ENCODE measurements at regions not wholly inside any gene's neighbourhood (a gene's known extent, or its start where the extent isn't known, plus 50 kb on each side); places are given as distances from the start of the nearest gene placed in this dataset.

DNA sequence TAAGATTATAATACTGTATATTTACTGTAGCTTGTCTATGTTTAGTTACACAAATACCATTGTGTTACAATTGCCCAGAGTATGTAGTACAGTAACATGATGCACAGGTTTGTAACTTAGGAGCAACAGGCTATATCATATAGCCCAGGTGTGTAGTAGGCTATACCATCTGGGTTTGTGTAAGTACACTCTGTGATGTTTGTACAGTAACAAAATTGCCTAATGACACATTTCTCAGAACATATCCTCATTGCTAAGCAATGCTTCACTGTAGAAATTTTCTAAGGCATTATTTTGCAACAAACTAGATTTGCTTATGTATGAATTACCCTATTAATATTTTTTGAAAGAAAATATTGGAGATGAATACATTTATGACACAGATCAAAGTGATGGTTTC, 1390.9 kb downstream of the C4orf33 start:
- DNase-seq (ENCODE audit: low spot score) = no peak

DNA sequence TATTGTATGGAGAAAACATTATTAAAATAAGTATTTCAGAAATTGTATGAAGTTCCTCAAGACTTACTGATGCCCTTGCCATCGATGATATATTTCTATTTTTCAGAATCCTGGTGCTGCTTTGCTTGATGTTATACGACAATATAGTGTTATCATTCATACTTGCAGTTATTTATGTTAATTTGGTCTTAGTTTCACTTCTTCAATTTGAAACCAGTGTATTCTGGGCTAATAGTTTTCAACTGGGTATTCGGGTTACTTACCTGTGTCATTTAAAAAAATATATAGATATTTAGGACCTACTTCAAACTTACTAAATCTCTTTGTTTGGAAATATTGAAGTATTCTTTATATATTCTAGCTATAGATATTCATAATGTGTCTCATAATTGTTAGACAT, 1414.7 kb downstream of the C4orf33 start:
- no peak for DNase-seq (ENCODE audit: low spot score)

DNA sequence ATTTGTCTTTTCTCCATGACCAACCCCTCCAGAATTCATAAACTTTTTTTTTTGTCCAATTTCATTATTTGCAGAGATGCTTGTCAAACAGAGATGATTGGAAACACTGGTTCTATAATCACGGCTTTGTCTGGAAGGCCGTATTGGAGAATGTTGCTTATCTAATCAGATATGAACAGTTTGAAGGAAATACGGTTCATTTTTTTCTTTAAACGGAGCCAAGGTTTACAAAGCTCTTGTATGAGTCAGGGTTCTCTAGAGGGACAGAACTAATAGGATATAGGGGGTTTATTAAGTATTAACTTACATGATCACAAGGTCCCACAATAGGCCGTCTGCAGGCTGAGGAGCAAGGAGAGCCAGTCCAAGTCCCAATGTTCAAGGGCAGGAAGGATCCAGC, 1415.8 kb downstream of the C4orf33 start:
- no peak for DNase-seq (ENCODE audit: low spot score)

DNA sequence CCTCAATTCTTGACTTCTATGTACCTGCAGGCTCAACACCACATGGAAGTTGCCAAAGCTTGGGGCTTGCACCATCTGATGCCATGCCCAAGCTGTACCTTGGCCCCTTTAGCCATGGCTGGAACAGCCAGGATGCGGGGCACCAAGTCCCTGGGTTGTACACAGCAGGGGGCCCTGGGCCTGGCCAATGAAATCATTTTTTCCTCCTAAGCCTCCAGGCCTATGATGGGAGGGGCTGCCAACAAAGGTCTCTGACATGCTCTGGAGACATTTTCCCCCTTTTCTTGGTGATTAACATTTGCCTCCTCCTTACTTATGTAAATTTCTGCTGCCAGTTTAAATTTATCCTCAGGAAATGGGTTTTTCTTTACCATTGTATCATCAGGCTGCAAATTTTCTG, 1428.1 kb downstream of the C4orf33 start:
- no peak for DNase-seq (ENCODE audit: low spot score)

DNA sequence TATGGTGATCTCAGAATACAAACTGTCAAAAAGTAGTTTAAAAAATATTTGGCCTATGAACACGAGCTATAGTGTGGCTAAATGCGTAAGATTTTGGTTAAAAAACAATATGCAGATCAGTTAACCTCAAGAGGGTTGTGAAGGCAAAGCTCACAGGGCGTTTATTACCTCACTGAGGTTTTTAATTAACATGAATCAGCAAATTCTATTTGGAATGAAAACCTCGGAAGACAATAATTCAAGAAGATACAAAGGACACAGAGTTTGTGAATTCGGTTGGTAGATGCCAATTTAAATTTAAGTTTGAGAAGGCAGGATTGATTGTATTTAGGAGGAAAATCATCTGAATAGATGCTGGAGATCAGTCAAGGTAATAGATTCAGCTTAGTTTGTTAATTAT, 1434.6 kb downstream of the C4orf33 start:
- DNase-seq (ENCODE audit: low spot score) = no peak

DNA sequence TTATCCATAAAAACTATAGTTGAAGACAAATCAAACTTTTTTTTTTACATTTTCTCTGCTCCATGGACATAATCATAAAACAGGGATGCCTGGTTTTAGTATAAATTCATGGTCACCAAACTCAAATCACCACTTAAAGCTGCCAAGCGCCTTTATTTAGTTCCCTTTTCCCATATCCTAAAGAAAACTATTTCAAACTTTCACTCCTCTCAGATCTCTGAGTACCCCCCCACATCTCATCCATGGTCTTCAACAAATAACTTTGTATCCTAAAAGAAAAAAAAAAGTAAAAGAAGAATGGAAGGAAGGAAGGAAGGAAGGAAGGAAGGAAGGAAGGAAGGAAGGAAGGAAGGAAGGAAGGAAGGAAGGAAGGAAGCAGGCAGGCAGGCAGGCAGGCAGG, 1438.7 kb downstream of the C4orf33 start:
- DNase-seq (ENCODE audit: low spot score) = no peak

DNA sequence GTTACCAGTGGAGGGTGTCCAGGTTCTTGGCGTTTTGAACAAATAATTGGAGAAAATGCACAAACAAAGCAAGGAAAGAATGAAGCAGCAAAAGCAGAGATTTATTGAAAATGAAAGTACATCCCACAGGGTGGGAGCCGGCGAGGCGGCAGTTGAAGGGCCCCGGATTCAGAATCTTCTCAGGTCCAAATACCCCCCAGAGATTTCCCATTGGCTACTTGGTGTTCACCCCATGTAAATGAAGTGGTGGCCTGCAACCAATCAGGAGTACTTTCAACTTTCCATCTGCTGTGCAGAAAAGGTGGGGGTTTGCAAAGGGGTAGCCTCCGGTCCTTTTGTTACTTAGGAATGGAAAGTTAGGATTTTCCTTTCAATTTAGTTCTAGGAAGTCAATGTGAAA, 1447.0 kb downstream of the C4orf33 start:
- DNase-seq (ENCODE audit: low spot score) = no peak

DNA sequence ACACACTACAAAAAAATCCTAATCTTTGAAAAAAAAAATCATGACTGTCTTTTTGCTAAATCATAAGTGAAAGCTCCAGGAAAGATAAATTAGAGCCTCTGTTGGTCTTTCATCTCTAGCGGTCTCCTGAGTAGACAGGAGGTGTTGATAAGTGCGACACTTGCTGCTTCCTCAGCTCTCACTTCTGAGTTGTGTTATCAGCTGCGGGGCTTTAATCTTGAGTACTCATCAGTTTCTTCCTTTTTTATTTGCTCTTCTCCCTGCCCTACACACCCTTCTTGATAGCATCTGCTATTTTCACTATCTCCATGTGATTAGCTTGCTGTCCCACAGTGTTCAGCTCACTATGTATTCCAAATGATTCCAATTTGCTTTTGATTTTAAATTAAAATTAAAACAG, 1449.2 kb downstream of the C4orf33 start:
- DNase-seq (ENCODE audit: low spot score) = no peak

DNA sequence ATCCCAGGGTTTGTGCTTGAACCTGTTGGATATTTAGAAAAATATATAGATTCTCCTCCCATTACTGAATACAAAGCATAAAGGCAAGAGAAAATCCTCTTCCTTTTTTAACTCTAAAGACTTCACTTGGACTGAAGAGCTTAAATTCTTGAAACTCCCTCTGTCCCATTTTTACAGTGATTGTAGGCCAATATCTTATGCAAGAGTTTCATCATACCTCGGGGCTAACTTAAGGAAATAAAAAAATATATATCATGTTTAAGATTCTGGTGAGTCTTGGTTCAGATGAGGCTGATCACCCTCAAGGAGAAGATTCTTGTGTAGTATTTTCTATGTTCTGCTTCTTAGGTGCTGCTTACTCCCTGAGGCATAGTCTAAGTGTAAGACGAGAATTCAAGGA, 1449.6 kb downstream of the C4orf33 start:
- DNase-seq (ENCODE audit: low spot score) = no peak

DNA sequence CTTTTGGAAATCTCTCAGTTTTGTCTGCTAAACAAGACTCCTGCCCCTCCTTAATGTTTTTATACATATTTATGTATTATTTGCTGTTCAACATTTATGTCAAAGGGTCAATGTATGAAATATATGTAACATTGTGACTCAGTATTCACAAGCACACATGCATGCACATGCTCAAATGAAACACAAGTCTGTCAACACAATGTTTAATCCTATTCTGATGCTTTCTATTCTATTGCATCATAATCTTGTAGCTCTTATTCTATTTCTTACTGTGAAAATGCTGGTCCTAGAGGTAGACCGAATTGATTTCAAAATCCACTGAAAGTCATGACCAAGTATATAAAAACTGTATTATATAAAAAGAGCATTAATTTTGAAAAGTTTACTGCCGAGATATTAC, 1463.3 kb downstream of the C4orf33 start:
- no peak for DNase-seq (ENCODE audit: low spot score)

DNA sequence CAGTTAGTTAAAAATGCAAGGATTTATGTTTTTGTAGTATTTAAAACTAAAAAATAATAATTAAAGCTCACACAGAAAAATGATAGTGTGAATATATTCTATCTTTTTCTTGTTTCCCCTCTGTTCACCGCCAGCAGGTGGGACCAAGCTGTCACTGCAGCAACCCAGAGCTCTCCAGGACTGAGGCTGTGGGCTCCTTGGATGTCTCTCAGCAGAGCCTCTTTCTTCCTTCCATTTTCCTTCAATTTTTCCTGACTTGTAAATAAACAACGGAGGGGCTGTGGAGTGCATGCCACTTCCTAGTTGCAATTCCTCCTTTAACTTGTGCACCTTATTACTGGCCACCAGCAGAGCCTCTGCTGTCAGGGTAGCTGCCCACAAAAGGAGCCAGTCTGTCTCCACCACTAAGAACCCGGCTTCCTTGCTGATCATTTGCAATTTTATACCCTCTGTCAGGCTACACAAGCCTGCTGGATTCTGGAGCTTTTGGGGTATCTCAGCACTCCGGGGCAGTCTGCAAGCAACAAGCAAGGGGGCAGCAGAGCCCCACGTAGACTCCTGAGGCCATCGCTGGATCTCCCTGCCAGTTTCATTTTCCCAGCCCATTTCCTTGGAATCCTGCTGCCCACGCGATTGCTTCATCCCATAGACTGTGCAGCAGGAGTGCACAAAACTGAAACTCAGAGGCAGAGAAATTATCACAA, 1467.4 kb downstream of the C4orf33 start:
- DNase-seq (ENCODE audit: low spot score) = peak; percentile 4

DNA sequence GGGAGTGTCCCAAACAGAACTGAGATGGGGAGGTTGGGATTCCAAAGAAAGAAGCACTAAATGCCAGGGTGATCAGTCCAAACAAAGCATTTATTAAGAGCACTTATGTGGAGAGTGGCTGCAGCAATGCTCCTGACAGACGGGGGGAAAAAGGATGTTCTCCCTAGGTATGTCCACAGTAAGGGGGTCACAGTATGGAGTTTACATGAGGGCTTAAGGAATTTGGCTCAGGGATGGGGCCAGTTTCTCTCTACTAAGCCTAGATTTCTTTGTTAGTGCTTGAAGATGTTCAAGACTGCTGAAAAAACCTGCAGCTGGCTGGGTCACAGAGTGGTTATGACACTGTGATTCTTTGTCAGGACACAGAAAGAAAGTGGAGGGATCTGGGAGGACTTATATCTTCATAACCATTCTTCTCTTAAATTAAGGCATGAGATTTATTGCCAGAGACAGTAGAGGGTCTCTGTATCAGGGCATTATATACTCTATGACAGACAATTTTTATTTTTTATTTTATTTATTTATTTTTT, 1468.0 kb downstream of the C4orf33 start:
- no peak for DNase-seq (ENCODE audit: low spot score)

DNA sequence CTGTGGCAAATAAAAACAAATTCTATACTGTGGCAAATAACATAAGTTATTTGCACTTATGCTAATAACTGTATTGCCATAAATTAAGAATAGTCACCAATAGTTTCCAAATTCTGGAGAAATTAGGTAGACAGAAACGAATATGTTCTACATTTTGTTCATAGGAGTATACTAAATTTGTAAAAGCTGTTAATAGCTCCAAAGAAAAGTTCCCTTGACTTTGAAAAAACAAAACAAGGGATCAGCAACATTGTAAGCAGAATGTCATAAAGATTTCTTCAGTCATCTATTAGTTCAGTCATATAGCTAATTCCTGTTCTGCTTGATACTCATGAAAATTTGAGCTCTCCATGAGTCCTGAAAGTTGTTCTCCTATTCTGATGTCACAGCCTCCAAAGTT, 1472.8 kb downstream of the C4orf33 start:
- no peak for DNase-seq (ENCODE audit: low spot score)

DNA sequence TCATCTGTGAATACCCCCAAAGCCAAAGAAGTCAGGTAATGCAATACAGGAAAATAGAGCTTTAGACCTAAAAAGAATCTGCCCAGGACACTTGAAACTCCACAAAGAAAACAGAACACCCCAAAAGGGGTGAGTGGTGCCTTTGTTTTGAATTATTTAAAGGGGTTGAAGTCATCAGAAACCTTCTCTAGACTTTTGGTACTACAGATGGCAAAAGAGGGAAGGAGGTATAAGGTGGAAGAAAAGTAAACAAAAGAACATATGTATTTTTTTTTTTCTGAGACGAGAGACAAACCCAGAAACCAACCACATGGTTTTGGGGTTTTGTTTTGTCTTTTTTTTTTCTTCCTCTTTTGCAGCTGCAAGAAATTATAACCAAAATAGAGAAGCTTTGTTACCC, 1477.8 kb downstream of the C4orf33 start:
- DNase-seq (ENCODE audit: low spot score) = no peak

DNA sequence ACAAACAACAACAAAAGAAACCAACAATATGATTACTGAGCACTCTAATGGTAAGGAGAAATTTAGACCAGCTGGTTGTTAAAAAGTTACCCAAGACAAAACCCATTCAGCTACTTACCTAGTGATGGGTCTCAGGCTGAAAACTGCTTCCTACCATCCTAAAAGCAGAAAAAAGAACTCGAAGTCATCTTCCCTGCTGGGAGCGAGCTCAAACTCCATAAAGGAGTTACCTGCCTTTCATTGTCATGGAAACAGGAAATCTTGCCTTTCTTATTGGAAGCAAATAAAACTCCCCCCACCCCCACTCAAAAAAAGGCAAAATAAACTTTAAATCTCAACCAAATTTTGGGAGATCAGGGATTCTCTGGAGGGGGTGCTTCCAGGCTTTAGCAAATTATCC, 1478.3 kb downstream of the C4orf33 start:
- no peak for DNase-seq (ENCODE audit: low spot score)

DNA sequence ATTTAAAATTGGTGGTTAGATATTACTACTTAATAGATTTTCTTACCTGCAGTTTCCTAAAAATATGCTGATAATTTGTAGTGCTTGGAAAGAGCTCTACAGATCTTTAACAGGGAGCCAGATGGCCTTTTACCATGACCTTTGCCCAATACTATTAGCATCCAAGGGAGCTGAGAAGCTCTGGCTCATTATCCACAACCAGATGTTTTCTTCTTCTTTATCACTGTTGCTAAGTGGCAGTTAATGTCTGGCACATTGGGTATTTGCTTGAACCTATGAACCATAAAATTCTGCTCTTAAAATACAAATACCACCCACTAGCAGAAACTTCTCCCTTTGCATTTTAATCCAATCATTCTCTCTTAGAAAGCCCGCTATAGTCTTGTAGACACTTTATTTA, 1480.3 kb downstream of the C4orf33 start:
- no peak for DNase-seq (ENCODE audit: low spot score)

DNA sequence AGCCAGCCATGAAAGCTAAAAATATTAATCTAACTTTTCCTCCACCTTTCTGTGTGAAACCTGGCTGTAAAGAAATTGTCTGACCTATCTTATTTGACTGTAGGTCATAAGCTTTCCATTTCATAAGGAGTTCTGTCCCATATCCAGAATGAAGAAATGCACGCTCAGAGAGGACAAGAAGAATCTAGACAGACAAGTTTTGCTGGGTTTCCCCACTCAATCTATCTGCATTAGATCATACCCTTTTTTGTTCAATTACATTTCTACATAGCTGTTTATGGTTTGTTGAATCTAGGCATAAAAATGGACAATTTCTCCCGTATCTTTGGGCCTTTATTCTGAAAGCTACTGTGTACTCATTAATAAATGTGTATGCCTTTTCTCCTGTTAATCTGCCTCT, 1495.1 kb downstream of the C4orf33 start:
- no peak for DNase-seq (ENCODE audit: low spot score)

DNA sequence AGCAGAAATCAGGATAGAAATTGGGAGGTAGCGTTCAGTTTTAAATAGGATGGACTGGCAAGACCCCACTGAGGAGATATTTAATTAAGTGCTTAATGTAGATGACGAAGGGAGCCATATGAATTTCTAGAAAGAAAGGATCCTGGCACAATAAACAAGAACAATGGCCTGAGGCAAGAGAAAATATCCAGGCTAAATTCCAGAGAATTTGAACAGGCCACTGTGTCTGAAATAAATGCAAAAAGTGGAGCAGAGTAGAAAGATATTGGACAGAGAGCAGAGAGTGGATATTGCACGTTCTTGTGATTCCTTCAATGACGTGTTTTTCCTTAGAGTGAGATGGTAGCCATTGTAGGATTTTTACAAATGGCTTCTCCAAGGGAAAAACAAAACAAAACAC, 1504.8 kb downstream of the C4orf33 start:
- DNase-seq (ENCODE audit: low spot score) = no peak

DNA sequence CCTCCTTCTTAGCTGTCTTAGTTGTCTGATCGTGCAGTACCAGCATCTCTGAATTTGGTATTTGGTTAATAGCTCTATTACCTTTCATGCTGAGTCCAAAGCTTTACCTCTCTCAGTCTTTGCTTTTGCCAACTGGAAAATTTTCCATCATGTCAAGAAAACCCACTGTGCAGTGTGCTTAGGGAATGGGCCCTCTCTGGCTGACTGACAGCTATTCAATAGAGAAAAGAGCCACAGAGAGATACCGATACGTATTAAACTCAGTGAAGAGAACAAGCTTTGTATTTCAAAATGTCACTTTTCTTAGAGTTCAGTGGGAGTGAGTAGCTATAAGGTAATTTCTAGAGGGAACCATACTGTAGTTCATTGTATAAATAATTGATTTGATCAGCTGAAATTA, 1507.1 kb downstream of the C4orf33 start:
- DNase-seq (ENCODE audit: low spot score) = no peak

DNA sequence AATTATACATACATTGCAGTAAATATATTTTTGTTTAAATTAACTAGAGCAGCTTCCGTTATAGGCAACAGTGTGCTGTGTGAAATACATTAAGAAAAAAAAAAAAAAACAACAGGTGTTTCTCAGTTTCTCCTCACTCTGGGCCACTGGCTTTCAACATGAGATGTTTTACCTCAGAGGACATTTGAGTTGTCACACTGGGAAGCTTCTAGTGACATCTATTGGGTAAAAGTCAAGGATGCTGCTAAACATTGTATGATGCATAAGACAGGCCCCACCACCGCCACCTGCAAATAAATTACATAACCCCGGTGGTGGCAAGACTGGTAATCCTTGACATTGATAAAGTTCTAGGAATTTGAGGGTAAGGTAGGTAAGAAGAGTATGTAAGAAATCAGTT, 1512.2 kb downstream of the C4orf33 start:
- DNase-seq (ENCODE audit: low spot score) = no peak

DNA sequence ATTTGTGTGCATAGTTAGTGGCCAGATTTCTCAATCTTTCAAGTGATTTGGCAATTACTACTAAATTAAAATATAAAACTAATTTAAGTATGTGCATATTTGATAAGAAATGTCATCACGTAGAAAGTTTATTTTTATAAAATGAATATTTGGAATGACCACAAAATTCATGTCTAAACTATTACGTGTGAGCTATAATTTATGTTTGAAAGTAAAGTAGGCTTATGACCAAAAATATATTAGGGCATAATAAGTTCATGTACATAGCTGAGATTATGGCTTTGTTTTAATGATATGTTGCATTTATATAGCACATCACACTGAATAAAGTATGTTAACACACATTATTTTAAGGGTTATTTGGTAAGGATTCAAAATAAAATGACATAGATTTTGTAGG, 1532.6 kb downstream of the C4orf33 start:
- no peak for DNase-seq (ENCODE audit: low spot score)

DNA sequence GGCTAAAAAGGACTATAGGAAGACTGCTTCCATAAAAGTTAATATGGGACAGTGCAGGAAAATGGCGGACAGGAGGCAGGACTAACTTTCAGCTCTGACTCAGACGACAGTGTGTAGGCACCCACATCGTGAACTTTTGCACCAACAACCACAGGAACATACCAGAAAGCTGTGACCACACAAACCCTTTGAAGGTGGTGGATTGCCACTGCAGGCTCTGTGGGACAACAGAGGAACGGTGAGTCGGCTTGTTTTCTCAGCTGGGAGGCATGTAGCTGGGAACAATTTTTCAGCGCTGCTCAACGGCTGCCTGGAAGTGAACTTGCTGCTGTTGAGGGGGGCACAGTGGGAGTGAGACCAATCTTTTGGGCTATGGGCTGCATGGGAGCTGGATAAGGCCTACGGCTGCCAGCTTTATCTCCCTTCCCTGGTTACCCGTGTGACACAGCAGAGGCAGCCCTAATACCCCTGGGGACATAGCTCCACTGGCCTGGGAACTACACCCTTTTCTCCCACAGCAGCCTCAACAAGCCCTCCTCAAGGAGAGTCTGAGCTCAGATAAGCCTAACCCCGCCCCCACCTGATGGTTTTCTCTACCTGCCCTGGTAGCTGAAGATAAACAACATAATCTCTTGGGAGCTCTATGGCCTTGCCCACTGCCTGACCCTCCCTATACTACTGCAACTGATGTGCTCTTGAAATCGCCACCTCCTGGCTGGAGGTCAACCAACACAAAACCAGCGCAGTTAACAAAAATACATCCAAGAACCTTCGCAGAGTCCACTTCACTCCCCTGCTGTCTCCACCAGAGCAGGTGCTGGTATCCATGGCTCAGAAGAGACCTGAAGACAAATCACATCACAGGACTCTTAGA, 1537.0 kb downstream of the C4orf33 start:
- no peak for DNase-seq (ENCODE audit: low spot score)

DNA sequence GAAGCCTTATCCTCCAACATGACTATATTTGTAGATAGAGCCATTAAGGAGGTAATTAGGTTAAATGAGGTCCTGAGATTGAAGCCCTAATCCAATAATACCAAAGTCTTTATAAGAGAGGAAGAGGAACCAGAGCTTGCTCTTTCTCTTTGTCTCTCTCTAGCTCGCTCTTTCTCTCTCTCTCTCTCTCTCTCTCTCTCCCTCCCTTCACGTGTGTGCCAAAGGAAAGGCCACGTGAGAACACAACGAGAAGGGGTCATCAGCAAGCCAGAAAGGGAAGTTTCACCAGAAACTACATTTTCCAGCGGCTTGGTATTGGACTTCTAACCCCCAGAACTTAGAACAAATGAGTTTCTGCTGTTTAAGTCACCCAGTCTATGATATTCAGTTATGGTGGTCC, 1540.5 kb downstream of the C4orf33 start:
- DNase-seq (ENCODE audit: low spot score) = no peak

DNA sequence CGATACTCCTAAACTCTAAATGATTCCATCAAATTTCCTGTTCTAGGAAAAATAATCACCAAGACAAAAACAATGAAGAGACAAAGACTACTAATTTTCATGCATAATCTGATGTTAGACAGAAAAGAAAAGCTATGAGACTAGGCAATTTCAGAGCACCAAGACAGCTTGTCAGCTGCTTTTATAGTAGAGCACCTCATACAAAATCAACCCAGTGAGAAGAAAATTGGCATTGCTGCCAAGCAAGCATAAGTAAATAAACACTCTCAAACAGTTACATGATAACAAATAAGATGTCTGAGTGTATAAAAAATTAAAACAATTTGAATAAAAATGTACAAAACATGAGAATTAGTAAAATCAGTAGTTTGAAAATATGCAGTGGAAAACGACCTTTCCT, 1544.6 kb downstream of the C4orf33 start:
- no peak for DNase-seq (ENCODE audit: low spot score)

All from HuH-7 (cell line).